H1 (cell line): ENCODE measurements at regions not wholly inside any gene's neighbourhood (a gene's known extent, or its start where the extent isn't known, plus 50 kb on each side); places are given as distances from the start of the nearest gene placed in this dataset.

Experiments used
- CTCF ChIA-PET: fragments of 300-600 bp; sonication (Branson Sonifier 250); formaldehyde crosslinking; loops from one replicate; lab custom pipeline; 2021; ENCODE audit not compliant: partially characterized antibody; lab: Charles Lee
- POLR2A ChIA-PET: fragments of 300-600 bp; sonication (Branson Sonifier 250); formaldehyde crosslinking; loops from one replicate; lab custom pipeline; 2021; ENCODE audit warnings: inconsistent platforms; ENCODE audit not compliant: partially characterized antibody; lab: Charles Lee
- DNase-seq, 2 experiments: peaks; one replicate each; pipeline versions ENCODE4 v3.0.0 to v3.0.0-alpha.2; 2010 to 2022; ENCODE audit warnings: low spot score in 2 of 2, low read depth in 1 of 2, mixed read lengths in 1 of 2
- FAIRE-seq: peaks from 2 replicates; lab custom pipeline; 2011; peaks lifted over from hg19 to GRCh38; lab: Jason Lieb, UNC
- H2AFZ ChIP-seq: 2 replicates; pipeline ENCODE4 v1.8.1; 2012; ENCODE audit warnings: low read length, inconsistent platforms
- H2AK5ac ChIP-seq: 2 replicates; pipeline ENCODE4 v1.6.1; 2013; ENCODE audit warnings: low read depth, low read length
- H2BK120ac ChIP-seq: replicated peaks from 2 replicates; pipeline ENCODE3; 2013; ENCODE audit warnings: low read depth, low read length, inconsistent platforms
- H2BK12ac ChIP-seq: 2 replicates; pipeline ENCODE4 v1.6.1; 2013; ENCODE audit warnings: low read depth, low read length
- H2BK15ac ChIP-seq: 2 replicates; pipeline ENCODE4 v1.6.1; 2013; ENCODE audit warnings: low read length
- H2BK20ac ChIP-seq: 2 replicates; pipeline ENCODE4 v1.6.1; 2013; ENCODE audit warnings: low read length
- H2BK5ac ChIP-seq: 2 replicates; pipeline ENCODE4 v1.6.1; 2013; ENCODE audit warnings: low read depth, low read length
- H3K14ac ChIP-seq: 2 replicates; pipeline ENCODE4 v1.6.1; 2013; ENCODE audit warnings: inconsistent platforms; ENCODE audit not compliant: insufficient read length
- H3K18ac ChIP-seq: 2 replicates; pipeline ENCODE4 v1.6.1; 2013; ENCODE audit warnings: low read length; ENCODE audit errors: extremely low read depth
- H3K23ac ChIP-seq: 2 replicates; pipeline ENCODE4 v1.6.1; 2013; ENCODE audit warnings: inconsistent platforms; ENCODE audit not compliant: insufficient read length
- H3K23me2 ChIP-seq: 2 replicates; pipeline ENCODE4 v1.6.1; 2013; ENCODE audit warnings: low read depth, low read length
- H3K27ac ChIP-seq: 2 replicates; pipeline ENCODE4 v1.6.1; 2011; ENCODE audit warnings: low read depth, low read length, inconsistent platforms
- H3K27me3 ChIP-seq, 4 experiments: replicated peaks in 1 of 4; 1 replicate in 1 of 4; 2 replicates in 3 of 4; pipeline versions ENCODE4 v1.6.1 to v1.8.1; 2011 to 2013; ENCODE audit warnings: low read length in 3 of 4, mild to moderate bottlenecking in 3 of 4, inconsistent platforms in 2 of 4, mixed read lengths in 2 of 4, moderate library complexity in 1 of 4; ENCODE audit not compliant: control insufficient read depth in 3 of 4, insufficient read depth in 3 of 4; ENCODE audit errors: extremely low read depth in 1 of 4
- H3K36me3 ChIP-seq, 4 experiments: 2 replicates each; pipeline versions ENCODE4 v1.6.1 to v1.8.1; 2011 to 2013; ENCODE audit warnings: mild to moderate bottlenecking in 4 of 4, low read length in 3 of 4, moderate library complexity in 2 of 4, control low read depth in 1 of 4, inconsistent platforms in 1 of 4; ENCODE audit not compliant: insufficient read depth in 4 of 4, control insufficient read depth in 2 of 4
- H3K4ac ChIP-seq: replicated peaks from 2 replicates; pipeline ENCODE3; 2013; ENCODE audit warnings: low read length, low read depth, mixed read lengths, inconsistent platforms; ENCODE audit not compliant: insufficient read length
- H3K4me1 ChIP-seq, 4 experiments: replicated peaks in 1 of 4; 1 replicate in 1 of 4; 2 replicates in 3 of 4; pipeline versions ENCODE4 v1.6.1 to v1.8.1; 2011 to 2013; ENCODE audit warnings: low read length in 3 of 4, inconsistent platforms in 2 of 4, mixed read lengths in 1 of 4; ENCODE audit not compliant: insufficient read depth in 4 of 4, control insufficient read depth in 3 of 4
- H3K4me2 ChIP-seq, 2 experiments: 2 replicates each; pipeline versions ENCODE4 v1.6.1 to v1.8.1; 2011 to 2013; ENCODE audit warnings: low read depth in 2 of 2, low read length in 2 of 2, control low read depth in 1 of 2, inconsistent platforms in 1 of 2, mild to moderate bottlenecking in 1 of 2; ENCODE audit not compliant: insufficient read depth in 1 of 2
- H3K4me3 ChIP-seq, 4 experiments: fragments of 200-600, 300-600 bp in 1 of 4; sonication (generic), shearing (Covaris generic), sonication (Bioruptor Twin) in 1 of 4; 2 replicates each; pipeline versions ENCODE4 v1.5.1 to v1.8.1; 2011 to 2016; ENCODE audit warnings: low read length in 4 of 4, low read depth in 3 of 4, control low read depth in 2 of 4, inconsistent platforms in 2 of 4, mild to moderate bottlenecking in 2 of 4, mixed read lengths in 1 of 4, moderate library complexity in 1 of 4; ENCODE audit not compliant: insufficient read depth in 2 of 4; ENCODE audit errors: extremely low read depth in 1 of 4
- H3K56ac ChIP-seq: replicated peaks from 2 replicates; pipeline ENCODE3; 2013; ENCODE audit warnings: low read depth, mild to moderate bottlenecking, mixed read lengths, low read length, inconsistent platforms; ENCODE audit not compliant: insufficient read length
- H3K79me1 ChIP-seq: 2 replicates; pipeline ENCODE4 v1.6.1; 2013; ENCODE audit warnings: low read depth, low read length, control low read depth
- H3K79me2 ChIP-seq, 2 experiments: 2 replicates each; pipeline versions ENCODE4 v1.6.1 to v1.8.1; 2012 to 2013; ENCODE audit warnings: low read length in 2 of 2, mild to moderate bottlenecking in 2 of 2, inconsistent platforms in 1 of 2; ENCODE audit not compliant: insufficient read depth in 2 of 2, control insufficient read depth in 1 of 2
- H3K9ac ChIP-seq, 4 experiments: replicated peaks in 1 of 4; 1 replicate in 1 of 4; 2 replicates in 3 of 4; pipeline versions ENCODE4 v1.6.1 to v1.8.1; 2011 to 2013; ENCODE audit warnings: low read depth in 3 of 4, low read length in 3 of 4, control low read depth in 2 of 4, mild to moderate bottlenecking in 2 of 4, moderate library complexity in 2 of 4, inconsistent platforms in 1 of 4; ENCODE audit errors: extremely low read depth in 1 of 4
- H3K9me3 ChIP-seq, 2 experiments: 2 replicates each; pipeline versions ENCODE4 v1.6.1 to v1.8.1; 2012 to 2013; ENCODE audit warnings: mild to moderate bottlenecking in 2 of 2, moderate library complexity in 2 of 2, control low read depth in 1 of 2, inconsistent platforms in 1 of 2, low read depth in 1 of 2, low read length in 1 of 2, mixed read lengths in 1 of 2; ENCODE audit not compliant: insufficient read depth in 2 of 2
- H4K20me1 ChIP-seq, 2 experiments: replicated peaks in 1 of 2; 2 replicates each; pipeline versions ENCODE3 to v1.8.1; 2011 to 2013; ENCODE audit warnings: inconsistent platforms in 2 of 2, low read length in 2 of 2, mild to moderate bottlenecking in 1 of 2; ENCODE audit not compliant: insufficient read depth in 2 of 2, control insufficient read depth in 1 of 2
- H4K5ac ChIP-seq: 2 replicates; pipeline ENCODE4 v1.6.1; 2013; ENCODE audit warnings: low read length, low read depth, mixed read lengths, inconsistent platforms; ENCODE audit not compliant: insufficient read length
- H4K8ac ChIP-seq: 2 replicates; pipeline ENCODE4 v1.8.0; 2013; ENCODE audit warnings: mild to moderate bottlenecking, moderate library complexity, low read length, inconsistent platforms; ENCODE audit not compliant: insufficient read depth; ENCODE audit errors: extremely low read depth
- H4K91ac ChIP-seq: replicated peaks from 2 replicates; pipeline ENCODE3; 2013; ENCODE audit warnings: low read length, mixed read lengths, inconsistent platforms; ENCODE audit not compliant: insufficient read length
- ATF2 ChIP-seq: IDR thresholded peaks from 2 replicates; pipeline ENCODE4 v1.6.1; 2012; ENCODE audit warnings: low read length, inconsistent platforms
- E2F6 ChIP-seq: IDR thresholded peaks from 2 replicates; pipeline ENCODE4 v1.6.1; 2012; ENCODE audit warnings: inconsistent platforms
- GABPA ChIP-seq: IDR thresholded peaks from 2 replicates; pipeline ENCODE4 v1.6.1; 2011; ENCODE audit warnings: mild to moderate bottlenecking, low read length, moderate library complexity, borderline replicate concordance; ENCODE audit not compliant: insufficient read depth
- HDAC2 ChIP-seq, 2 experiments: fragments of 300-600 bp in 1 of 2; sonication (generic) in 1 of 2; IDR thresholded peaks; 2 replicates each; pipeline ENCODE4 v1.6.1; 2011 to 2012; ENCODE audit warnings: low read depth in 2 of 2, low read length in 2 of 2, mild to moderate bottlenecking in 2 of 2, moderate library complexity in 2 of 2, borderline replicate concordance in 1 of 2, inconsistent platforms in 1 of 2
- KDM5A ChIP-seq: fragments of 200-600 bp; IDR thresholded peaks from 2 replicates; pipeline ENCODE4 v1.7.1; 2012; ENCODE audit warnings: mild to moderate bottlenecking, low read length, inconsistent platforms, mixed read lengths
- SIX5 ChIP-seq: IDR thresholded peaks from 2 replicates; pipeline ENCODE4 v1.6.1; 2011; ENCODE audit warnings: mild to moderate bottlenecking, low read depth, low read length
- SP4 ChIP-seq: IDR thresholded peaks from 2 replicates; pipeline ENCODE4 v1.6.1; 2012; ENCODE audit warnings: low read length, inconsistent platforms
- TCF12 ChIP-seq: IDR thresholded peaks from 2 replicates; pipeline ENCODE4 v1.6.1; 2011; ENCODE audit warnings: low read depth, mild to moderate bottlenecking, low read length
- TEAD4 ChIP-seq: IDR thresholded peaks from 2 replicates; pipeline ENCODE4 v1.6.1; 2012; ENCODE audit warnings: low read depth, low read length, inconsistent platforms, mixed read lengths
- YY1 ChIP-seq: IDR thresholded peaks from 2 replicates; pipeline ENCODE4 v1.6.1; 2011; ENCODE audit warnings: low read depth, mild to moderate bottlenecking, low read length
- WGBS, 2 experiments: shearing (Covaris generic) in 1 of 2; methylation state at CpG; one replicate each; pipeline versions ENCODE4 v1.1.6 to v1.1.7; 2013 to 2015; ENCODE audit warnings: low lambda C conversion rate in 2 of 2, mixed read lengths in 2 of 2, inconsistent platforms in 1 of 2, low coverage in 1 of 2, missing lambda C conversion rate in 1 of 2; ENCODE audit not compliant: insufficient replicate concordance in 2 of 2, insufficient coverage in 1 of 2, insufficient read length in 1 of 2; ENCODE audit errors: extremely low coverage in 1 of 2, missing lambda C conversion rate in 1 of 2; 5-methylcytosine and 5-hydroxymethylcytosine counted together

- Histone ChIP-seq H2AFZ (no peak overlapping the region), H3K4me3 (no peak overlapping the region), H3K4me1 (peaks cover 0 to 10% (median 4%) of the 10 kb centered on the region in 4 experiments; a peak in 4 of 7 replicates)
- no peak for TF ChIP-seq TEAD4
- no peak for TF ChIP-seq TCF12
- TF ChIP-seq SIX5, result no peak
- no peak for TF ChIP-seq E2F6
- TF ChIP-seq SP4, result no peak
- no peak for TF ChIP-seq ATF2
- TF ChIP-seq YY1, result no peak
- TF ChIP-seq HDAC2 (IDR thresholded peaks at IDR 0.05; ENCODE audit: borderline replicate concordance in 1 of 2, low read depth in 2 of 2, low read length in 2 of 2), result no peak
- TF ChIP-seq GABPA, result no peak
- no peak for TF ChIP-seq KDM5A
- TF ChIP-seq, all 59 proteins: peak for 0
- Histone ChIP-seq H3K56ac (no peak overlapping the region), H3K79me1 (no peaks in the 10 kb centered on the region), H2BK12ac (no peak overlapping the region), H4K8ac (no peak overlapping the region), H3K4ac (no peak overlapping the region), H4K20me1 (no peaks in the 10 kb centered on the region), H3K23me2 (no peaks in the 10 kb centered on the region), H2AK5ac (no peak overlapping the region), H3K23ac (no peak overlapping the region), H3K9me3 (peaks cover 24 to 32% of the 10 kb centered on the region in 2 experiments), H2BK5ac (no peak overlapping the region), H3K27me3 (no peaks in the 10 kb centered on the region), H4K5ac (no peak overlapping the region), H3K4me2 (no peak overlapping the region), H3K27ac (no peak overlapping the region), H3K18ac (no peak overlapping the region), H3K14ac (no peak overlapping the region), H2BK120ac (no peak overlapping the region), H2BK20ac (no peak overlapping the region), H3K36me3 (peaks cover 0 to 13% (median 0%) of the 10 kb centered on the region in 4 experiments; a peak in 3 of 8 replicates), H4K91ac (peak overlapping the region; percentile 38), H3K9ac (no peak overlapping the region), H2BK15ac (no peak overlapping the region), H3K79me2 (no peaks in the 10 kb centered on the region)
- no peak for FAIRE-seq
- no peak for DNase-seq
- ChIA-PET POLR2A (no interaction called here), CTCF (interaction anchor here (0.6 to 1.2 kb wide), 3 partner anchors 10 to 47 kb away, joined by 3 read pairs; no protein-coding TSS in a partner anchor)
- WGBS, 2 experiments, result 96% methylated on average over 3 of the region's 3 CpGs; no CpG with 5 or more reads in 1 of the 2 experiments
Observed at GRCh38 chr2:84309281-84309680, 149.8 kb downstream of the SUCLG1 start.
